GM12878 (cell line): ENCODE measurements at regions not wholly inside any gene's neighbourhood (a gene's known extent, or its start where the extent isn't known, plus 50 kb on each side); places are given as distances from the start of the nearest gene placed in this dataset.
"Not testable (repeated sequence)": the region's sequence is repeated elsewhere in the genome, so short reads cannot be mapped to it uniquely, and the experiment has no call there.

Experiments
- ATAC-seq: fragments of 200-7000 bp; cut with Tn5 transposase; 3 replicates; pipeline ENCODE4 v1.9.1; 2020; ENCODE audit warnings: mild to moderate bottlenecking, moderate library complexity
- BruUV-seq: library from RNA; stranded (reverse); fragments of 400-500 nt; replicated peaks from 2 replicates; lab custom pipeline; 2021; lab: Mats Ljungman, UMichigan
- CTCF ChIA-PET: fragments of 300-600 bp; sonication (Branson Sonifier 250); formaldehyde crosslinking; extraction: SDS; loops from one replicate; lab custom pipeline; 2021; ENCODE audit warnings: inconsistent platforms; lab: Yijun Ruan, JAX
- POLR2A ChIA-PET: fragments of 350-600 bp; formaldehyde crosslinking; extraction: SDS; loops from one replicate; lab custom pipeline; 2021; ENCODE audit warnings: inconsistent platforms; lab: Charles Lee
- RAD21 ChIA-PET: fragments of 300-600 bp; sonication (Branson Sonifier 250); formaldehyde crosslinking; loops from one replicate; lab custom pipeline; 2023; ENCODE audit warnings: antibody characterized with exemption; ENCODE audit not compliant: unreplicated experiment; lab: Charles Lee
- SMC1A ChIA-PET: fragments of 300-600 bp; sonication (Branson Sonifier 250); formaldehyde crosslinking; loops from one replicate; lab custom pipeline; 2023; ENCODE audit not compliant: unreplicated experiment, uncharacterized antibody; lab: Charles Lee
- DNase-seq: peaks from one replicate; pipeline ENCODE4 v3.0.0-alpha.2; 2011; ENCODE audit warnings: low read depth, low spot score
- FAIRE-seq: peaks from 3 replicates; lab custom pipeline; 2011; peaks lifted over from hg19 to GRCh38; lab: Jason Lieb, UNC
- H2AFZ ChIP-seq: 2 replicates; pipeline ENCODE4 v1.6.0; 2011; ENCODE audit warnings: low read depth, low read length, control low read depth; ENCODE audit not compliant: control insufficient read depth
- H3K27ac ChIP-seq: 2 replicates; pipeline ENCODE4 v1.5.1; 2011; ENCODE audit warnings: control low read depth; ENCODE audit not compliant: control insufficient read depth, insufficient read depth
- H3K27me3 ChIP-seq, 2 experiments: replicated peaks in 1 of 2; 2 replicates each; pipeline versions ENCODE4 v1.6.0 to v1.6.1; 2011; ENCODE audit warnings: low read length in 1 of 2; ENCODE audit not compliant: control insufficient read depth in 2 of 2, insufficient read depth in 2 of 2
- H3K36me3 ChIP-seq, 2 experiments: 2 replicates each; pipeline ENCODE4 v1.5.1; 2011; ENCODE audit warnings: low read length in 1 of 2; ENCODE audit not compliant: control insufficient read depth in 2 of 2, insufficient read depth in 2 of 2
- H3K4me1 ChIP-seq: 2 replicates; pipeline ENCODE4 v1.6.1; 2011; ENCODE audit warnings: mild to moderate bottlenecking, low read length, moderate library complexity, mixed read lengths; ENCODE audit not compliant: control insufficient read depth, insufficient read depth
- H3K4me2 ChIP-seq: 2 replicates; pipeline ENCODE4 v1.6.0; 2011; ENCODE audit warnings: control low read depth; ENCODE audit not compliant: control insufficient read depth, insufficient read depth
- H3K4me3 ChIP-seq: fragments of 200-600 bp; sonication (generic); 2 replicates; pipeline ENCODE4 v1.5.1; 2016
- H3K79me2 ChIP-seq: 2 replicates; pipeline ENCODE4 v1.6.0; 2011; ENCODE audit warnings: low read length; ENCODE audit not compliant: control insufficient read depth, insufficient read depth
- H3K9ac ChIP-seq: 2 replicates; pipeline ENCODE4 v1.8.0; 2011; ENCODE audit warnings: low read length, control low read depth, mixed read lengths; ENCODE audit not compliant: control insufficient read depth, insufficient read depth
- H3K9me3 ChIP-seq: replicated peaks from 3 replicates; pipeline ENCODE4 v1.5.1; 2011; ENCODE audit warnings: mild to moderate bottlenecking, low read length; ENCODE audit not compliant: control insufficient read depth, insufficient read depth
- H4K20me1 ChIP-seq: 2 replicates; pipeline ENCODE4 v1.6.0; 2011; ENCODE audit not compliant: control insufficient read depth, insufficient read depth
- WGBS: methylation state at CpG from one replicate; pipeline ENCODE4 v1.1.6; 2016; ENCODE audit warnings: low lambda C conversion rate; ENCODE audit not compliant: insufficient replicate concordance, insufficient coverage; ENCODE audit errors: missing lambda C conversion rate; 5-methylcytosine and 5-hydroxymethylcytosine counted together
- in situ Hi-C: fragments of 300-500 bp; cut with MboI; formaldehyde crosslinking; loops from 9 replicates; pipeline ENCODE4 v1.14.3; 2018; ENCODE audit warnings: mixed read lengths
- intact Hi-C: fragments of 100-400 bp; cut with micrococcal nuclease; formaldehyde crosslinking; loops from one replicate; pipeline ENCODE4 v1.14.2; 2022; ENCODE audit not compliant: unreplicated experiment

DNA sequence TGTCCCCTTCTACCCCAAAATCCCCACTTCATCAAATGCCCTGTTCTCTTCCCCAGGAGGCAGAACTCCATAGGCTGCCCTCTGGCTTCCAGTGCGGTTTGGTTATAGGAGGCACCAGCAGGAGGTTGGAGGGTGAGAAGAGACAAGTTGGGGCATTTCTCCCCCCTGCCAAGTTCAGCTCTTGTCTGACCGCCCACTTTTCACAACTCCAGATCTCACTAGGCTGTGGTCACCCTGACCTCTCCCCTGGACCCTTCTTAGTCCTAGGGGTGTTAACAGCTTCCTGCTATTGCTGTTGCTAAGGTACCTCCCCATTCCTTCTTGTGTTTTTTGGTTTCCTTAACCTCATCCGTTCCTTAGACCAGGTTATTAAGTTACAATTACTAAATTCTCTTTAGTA, 95.1 kb downstream of the FOXD4L6 start:
- H3K4me1 ChIP-seq, RAD21 ChIA-PET, H3K4me2 ChIP-seq, POLR2A ChIA-PET, SMC1A ChIA-PET, H3K4me3 ChIP-seq, CTCF ChIA-PET, H3K79me2 ChIP-seq, FAIRE-seq, BruUV-seq, H3K9me3 ChIP-seq, H3K9ac ChIP-seq, H4K20me1 ChIP-seq, DNase-seq, intact Hi-C loops, H2AFZ ChIP-seq, in situ Hi-C loops, H3K27ac ChIP-seq, H3K36me3 ChIP-seq, H3K27me3 ChIP-seq: not testable (repeated sequence)
- ATAC-seq: peak; percentile 46
- 90% methylated on average over 3 of the region's 3 CpGs for WGBS

- H4K20me1 ChIP-seq, H3K27me3 ChIP-seq, H3K36me3 ChIP-seq, H2AFZ ChIP-seq, H3K9ac ChIP-seq, SMC1A ChIA-PET, H3K4me2 ChIP-seq, FAIRE-seq, H3K27ac ChIP-seq, H3K9me3 ChIP-seq, POLR2A ChIA-PET, BruUV-seq, intact Hi-C loops, H3K4me1 ChIP-seq, in situ Hi-C loops, DNase-seq, ATAC-seq, H3K4me3 ChIP-seq, CTCF ChIA-PET, H3K79me2 ChIP-seq, RAD21 ChIA-PET: not testable (repeated sequence)
- 99% methylated on average over 6 of the region's 6 CpGs for WGBS
These were observed 101.4 kb downstream of the FOXD4L6 start for GRCh38 chr9:41026912-41027676.

DNA sequence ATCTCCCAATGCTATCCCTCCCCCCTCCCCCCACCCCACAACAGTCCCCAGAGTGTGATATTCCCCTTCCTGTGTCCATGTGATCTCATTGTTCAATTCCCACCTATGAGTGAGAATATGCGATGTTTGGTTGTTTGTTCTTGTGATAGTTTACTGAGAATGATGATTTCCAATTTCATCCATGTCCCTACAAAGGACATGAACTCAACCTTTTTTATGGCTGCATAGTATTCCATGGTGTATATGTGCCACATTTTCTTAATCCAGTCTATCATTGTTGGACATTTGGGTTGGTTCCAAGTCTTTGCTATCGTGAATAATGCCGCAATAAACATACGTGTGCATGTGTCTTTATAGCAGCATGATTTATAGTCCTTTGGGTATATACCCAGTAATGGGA, 106.1 kb downstream of the FOXD4L6 start:
- H3K36me3 ChIP-seq, H3K4me3 ChIP-seq, SMC1A ChIA-PET, H3K4me1 ChIP-seq, H3K9ac ChIP-seq, in situ Hi-C loops, FAIRE-seq, intact Hi-C loops, H4K20me1 ChIP-seq, H3K79me2 ChIP-seq, H3K27ac ChIP-seq, DNase-seq, ATAC-seq, H3K9me3 ChIP-seq, H3K27me3 ChIP-seq, POLR2A ChIA-PET, RAD21 ChIA-PET, H3K4me2 ChIP-seq, H2AFZ ChIP-seq, BruUV-seq: not testable (repeated sequence)
- 100% methylated on average over 1 of the region's 4 CpGs for WGBS
- CTCF ChIA-PET: interaction anchor here (0.7 kb wide), 1 partner anchor 13 kb away, joined by 3 read pairs; no protein-coding TSS in a partner anchor

DNA sequence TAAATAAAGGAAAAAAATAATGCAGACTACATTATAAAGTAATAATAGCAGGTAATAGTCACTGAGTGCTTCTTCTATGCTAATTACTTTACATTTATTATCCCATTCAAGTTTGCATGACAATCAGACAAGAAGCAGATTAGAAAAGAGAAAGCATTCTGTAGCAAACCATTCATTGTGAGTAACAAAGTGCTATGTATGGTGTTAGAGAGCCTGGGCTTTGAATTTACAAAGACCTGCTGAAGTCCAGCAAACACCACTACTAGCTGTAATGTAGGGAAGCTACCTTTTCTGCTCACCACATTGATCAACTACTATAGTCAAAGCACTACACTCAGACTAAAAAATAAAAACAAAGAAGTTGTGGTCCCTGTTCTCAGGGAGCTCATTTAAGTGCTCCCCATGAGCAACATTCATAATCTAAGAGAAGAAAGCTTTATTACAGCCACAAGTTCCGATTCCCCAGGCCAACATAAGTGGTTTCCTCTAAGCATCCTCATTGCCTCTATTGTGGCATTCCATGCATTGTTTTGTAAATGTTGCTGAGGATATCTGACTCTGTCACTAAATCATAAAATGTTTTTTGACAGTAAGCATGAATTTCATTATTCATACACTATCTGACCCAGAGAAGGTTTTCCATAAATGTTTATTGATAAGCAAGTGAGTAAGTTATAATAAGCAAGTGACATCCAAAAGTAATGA, 108.5 kb downstream of the FOXD4L6 start:
- in situ Hi-C loops, H3K27me3 ChIP-seq, H3K4me1 ChIP-seq, H3K9me3 ChIP-seq, RAD21 ChIA-PET, H3K36me3 ChIP-seq, POLR2A ChIA-PET, FAIRE-seq, H3K4me2 ChIP-seq, H4K20me1 ChIP-seq, H3K4me3 ChIP-seq, intact Hi-C loops, H3K27ac ChIP-seq, SMC1A ChIA-PET, H2AFZ ChIP-seq, CTCF ChIA-PET, H3K9ac ChIP-seq, H3K79me2 ChIP-seq, DNase-seq, ATAC-seq, BruUV-seq: not testable (repeated sequence)
- 90% methylated on average over 1 of the region's 1 CpG for WGBS
